K562 (cell line): ENCODE measurements at regions not wholly inside any gene's neighbourhood (a gene's known extent, or its start where the extent isn't known, plus 50 kb on each side); places are given as distances from the start of the nearest gene placed in this dataset.

ENCODE experiments used
- ATAC-seq: fragments of 200-7000 bp; cut with Tn5 transposase; 3 replicates; pipeline ENCODE4 v1.9.1; 2020; ENCODE audit warnings: moderate library complexity
- BruUV-seq: library from RNA; stranded (reverse); fragments of 400-500 nt; replicated peaks from 2 replicates; lab custom pipeline; 2021; lab: Mats Ljungman, UMichigan
- CTCF ChIA-PET: fragments of 300-600 bp; formaldehyde crosslinking; extraction: SDS; loops from one replicate; lab custom pipeline; 2021; ENCODE audit warnings: low intra/inter-chr PET ratio; lab: Yijun Ruan, JAX
- POLR2A ChIA-PET: fragments of 300-600, 350-650 bp; sonication (Branson Sonifier 250); formaldehyde crosslinking; extraction: SDS; loops from one replicate; lab custom pipeline; 2021; ENCODE audit warnings: antibody characterized with exemption, inconsistent platforms; lab: Yijun Ruan, JAX
- DNase-seq, 4 experiments: peaks; one replicate each; pipeline versions ENCODE4 v3.0.0 to v3.0.0-alpha.2; 2011 to 2018; ENCODE audit warnings: low spot score in 3 of 4, mixed read lengths in 3 of 4; ENCODE audit errors: extremely low read depth in 1 of 4
- FAIRE-seq: peaks from 2 replicates; lab custom pipeline; 2011; peaks lifted over from hg19 to GRCh38; lab: Jason Lieb, UNC
- H2AFZ ChIP-seq: 2 replicates; pipeline ENCODE4 v1.6.0; 2011; ENCODE audit warnings: low read depth, low read length, control low read depth, inconsistent platforms
- H3K27ac ChIP-seq: fragments of 200-600 bp; 3 replicates; pipeline ENCODE4 v1.8.0; 2011; ENCODE audit warnings: low read depth, mild to moderate bottlenecking, control low read depth, inconsistent platforms, low read length, moderate library complexity, mixed read lengths; ENCODE audit errors: extremely low read depth
- H3K27me3 ChIP-seq, 2 experiments: fragments of 300-600 bp in 1 of 2; 2 replicates in 1 of 2; 3 replicates in 1 of 2; pipeline versions ENCODE4 v1.6.0 to v1.8.0; 2011; ENCODE audit warnings: inconsistent platforms in 2 of 2, low read length in 2 of 2, mild to moderate bottlenecking in 1 of 2, mixed read lengths in 1 of 2, moderate library complexity in 1 of 2; ENCODE audit not compliant: control insufficient read depth in 2 of 2, insufficient read depth in 2 of 2
- H3K36me3 ChIP-seq: fragments of 300-600 bp; 3 replicates; pipeline ENCODE4 v1.8.0; 2011; ENCODE audit warnings: mild to moderate bottlenecking, low read length, inconsistent platforms; ENCODE audit not compliant: control insufficient read depth, insufficient read depth
- H3K4me1 ChIP-seq, 2 experiments: fragments of 200-600 bp in 1 of 2; replicated peaks in 1 of 2; 2 replicates in 1 of 2; 3 replicates in 1 of 2; pipeline versions ENCODE4 v1.5.1 to v1.8.0; 2011; ENCODE audit warnings: inconsistent platforms in 2 of 2, low read length in 2 of 2, mild to moderate bottlenecking in 1 of 2, mixed read lengths in 1 of 2, moderate library complexity in 1 of 2; ENCODE audit not compliant: control insufficient read depth in 2 of 2, insufficient read depth in 2 of 2
- H3K4me2 ChIP-seq: 2 replicates; pipeline ENCODE4 v1.6.1; 2011; ENCODE audit warnings: low read length, control low read depth, inconsistent platforms, mixed read lengths; ENCODE audit not compliant: insufficient read depth
- H3K4me3 ChIP-seq: fragments of 200-600 bp; sonication (generic), shearing (Covaris generic); 2 replicates; pipeline ENCODE4 v1.5.1; 2016; ENCODE audit warnings: control low read depth, inconsistent platforms
- H3K79me2 ChIP-seq: fragments of 200-600 bp; 3 replicates; pipeline ENCODE4 v1.8.0; 2011; ENCODE audit warnings: low read length, inconsistent platforms; ENCODE audit not compliant: control insufficient read depth, insufficient read depth
- H3K9ac ChIP-seq, 2 experiments: 2 replicates each; pipeline versions ENCODE4 v1.6.0 to v1.6.1; 2011; ENCODE audit warnings: low read depth in 2 of 2, low read length in 2 of 2, control low read depth in 1 of 2, inconsistent platforms in 1 of 2, mild to moderate bottlenecking in 1 of 2, mixed read lengths in 1 of 2; ENCODE audit not compliant: insufficient read depth in 1 of 2
- H3K9me1 ChIP-seq: one replicate; pipeline ENCODE4 v1.6.0; 2011; ENCODE audit warnings: inconsistent platforms, mild to moderate bottlenecking, low read length, moderate library complexity; ENCODE audit not compliant: control insufficient read depth, insufficient read depth
- H3K9me3 ChIP-seq: replicated peaks from 2 replicates; pipeline ENCODE4 v1.5.1; 2011; ENCODE audit warnings: low read depth, low read length, inconsistent platforms; ENCODE audit not compliant: control insufficient read depth, insufficient read depth
- H4K20me1 ChIP-seq: replicated peaks from 2 replicates; pipeline ENCODE4 v1.6.1; 2011; ENCODE audit warnings: low read length, inconsistent platforms, mixed read lengths; ENCODE audit not compliant: control insufficient read depth, insufficient read depth
- CCNT2 ChIP-seq: IDR thresholded peaks from 2 replicates; pipeline ENCODE4 v1.6.1; 2011; ENCODE audit warnings: borderline replicate concordance, low read depth, mild to moderate bottlenecking, moderate library complexity, mixed read lengths, low read length; ENCODE audit not compliant: insufficient read length; ENCODE audit errors: extremely low read depth
- CHCHD3 ChIP-seq: fragments of 250-450 bp; sonication (Bioruptor Pico); IDR thresholded peaks from 2 replicates; pipeline ENCODE4 v2.1.2; 2022; ENCODE audit warnings: mild to moderate bottlenecking
- E2F3 ChIP-seq: fragments of 250-450 bp; sonication (Bioruptor Pico); IDR thresholded peaks from 2 replicates; pipeline ENCODE4 v1.4.0; 2020; ENCODE audit warnings: mild to moderate bottlenecking
- ILK ChIP-seq: fragments of 450-650 bp; IDR thresholded peaks from 2 replicates; pipeline ENCODE4 v1.6.1; 2016; ENCODE audit warnings: missing genetic modification characterization, low read depth, mild to moderate bottlenecking, missing compliant biosample characterization, moderate library complexity, borderline replicate concordance
- JUND ChIP-seq, 2 experiments: IDR thresholded peaks; 2 replicates in 1 of 2; 3 replicates in 1 of 2; pipeline ENCODE4 v1.6.1; 2011; ENCODE audit warnings: borderline replicate concordance in 2 of 2, low read depth in 2 of 2, low read length in 2 of 2, improper control_type of control experiment in 1 of 2, missing biosample characterization in 1 of 2, missing genetic modification characterization in 1 of 2, missing genetic modification reagents in 1 of 2
- PHB ChIP-seq: fragments of 250-450 bp; sonication (Bioruptor Pico); IDR thresholded peaks from 2 replicates; pipeline ENCODE4 v1.5.0; 2021
- PHF21A ChIP-seq: fragments of 450-650 bp; IDR thresholded peaks from 2 replicates; pipeline ENCODE4 v1.6.1; 2017; ENCODE audit warnings: low read depth, borderline replicate concordance
- RNF2 ChIP-seq: sonication (generic); IDR thresholded peaks from 2 replicates; pipeline ENCODE4 v1.6.1; 2016
- SRSF9 ChIP-seq: fragments of 200-400 bp; formaldehyde crosslinking; IDR thresholded peaks from 2 replicates; pipeline ENCODE4 v1.6.1; 2017; ENCODE audit warnings: low read depth, low read length, borderline replicate concordance
- TCF7L2 ChIP-seq: fragments of 150-350 bp; IDR thresholded peaks from 2 replicates; pipeline ENCODE4 v1.6.1; 2016; ENCODE audit warnings: low read depth, mild to moderate bottlenecking, low read length, moderate library complexity
- TOE1 ChIP-seq, 2 experiments: fragments of 450-650 bp in 1 of 2; sonication (generic) in 1 of 2; formaldehyde crosslinking in 1 of 2; IDR thresholded peaks; 2 replicates each; pipeline versions ENCODE4 v1.7.1 to v1.8.0; 2016 to 2022; ENCODE audit warnings: borderline replicate concordance in 2 of 2, mild to moderate bottlenecking in 2 of 2, antibody characterized with exemption in 1 of 2, inconsistent platforms in 1 of 2, low read depth in 1 of 2, missing genetic modification reagents in 1 of 2, moderate library complexity in 1 of 2
- YY1 ChIP-seq, 3 experiments: IDR thresholded peaks; 2 replicates each; pipeline ENCODE4 v1.6.1; 2011; ENCODE audit warnings: low read length in 2 of 3, mild to moderate bottlenecking in 2 of 3, moderate library complexity in 2 of 3, borderline replicate concordance in 1 of 3, control low read depth in 1 of 3, low read depth in 1 of 3; ENCODE audit not compliant: insufficient read depth in 3 of 3, insufficient replicate concordance in 2 of 3, control insufficient read depth in 1 of 3, insufficient read length in 1 of 3; ENCODE audit errors: extremely low read depth in 1 of 3
- ZC3H4 ChIP-seq: sonication (generic); formaldehyde crosslinking; IDR thresholded peaks from 2 replicates; pipeline ENCODE4 v1.9.0; 2021; ENCODE audit warnings: missing genetic modification reagents, borderline replicate concordance
- ZNF140 ChIP-seq: fragments of 250-450 bp; sonication (Bioruptor Pico); IDR thresholded peaks from 2 replicates; pipeline ENCODE4 v1.8.0; 2021; ENCODE audit warnings: moderate library complexity, mild to moderate bottlenecking, inconsistent platforms
- ZNF23 ChIP-seq: fragments of 250-450 bp; sonication (Bioruptor Pico); IDR thresholded peaks from 2 replicates; pipeline ENCODE4 v1.4.0; 2020; ENCODE audit warnings: mild to moderate bottlenecking
- ZNF408 ChIP-seq: fragments of 250-450 bp; sonication (Bioruptor Pico); IDR thresholded peaks from 2 replicates; pipeline ENCODE4 v1.4.0; 2020; ENCODE audit warnings: low read depth, mild to moderate bottlenecking, moderate library complexity
- WGBS: fragments of 100-300 bp; shearing (Covaris generic); methylation state at CpG from one replicate; pipeline ENCODE4 v1.1.6; 2016; ENCODE audit warnings: low coverage, mixed read lengths; ENCODE audit not compliant: insufficient coverage; ENCODE audit errors: missing lambda C conversion rate; 5-methylcytosine and 5-hydroxymethylcytosine counted together
- in situ Hi-C: fragments of 300-500 bp; cut with MboI; formaldehyde crosslinking; loops from 4 replicates; pipeline ENCODE4 v1.15.0; 2018; ENCODE audit warnings: inconsistent platforms, mixed read lengths
- intact Hi-C: fragments of 100-400 bp; cut with micrococcal nuclease; formaldehyde crosslinking; loops from 2 replicates; pipeline ENCODE4 v1.14.2; 2022
- TF ChIP-seq, protein P1 (sequence below): sonication (generic); formaldehyde crosslinking; IDR thresholded peaks from 2 replicates; pipeline ENCODE4 v1.8.0; 2023; ENCODE audit warnings: mild to moderate bottlenecking, missing genetic modification reagents
- TF ChIP-seq, protein P2 (sequence below): fragments of 450-650 bp; IDR thresholded peaks from 2 replicates; pipeline ENCODE4 v1.6.1; 2016; ENCODE audit warnings: missing biosample characterization, missing genetic modification characterization
- TF ChIP-seq, protein P3 (sequence below), 2 experiments: fragments of 200-800 bp in 1 of 2; sonication (Bioruptor generic) in 1 of 2; sonication (generic) in 1 of 2; formaldehyde crosslinking in 1 of 2; IDR thresholded peaks in 1 of 2; conservative IDR thresholded peaks in 1 of 2; 2 replicates each; pipeline versions ENCODE4 v1.5.0 to v1.6.1; 2016 to 2020; ENCODE audit warnings: missing compliant biosample characterization in 1 of 2, missing genetic modification characterization in 1 of 2, missing genetic modification reagents in 1 of 2

DNA sequence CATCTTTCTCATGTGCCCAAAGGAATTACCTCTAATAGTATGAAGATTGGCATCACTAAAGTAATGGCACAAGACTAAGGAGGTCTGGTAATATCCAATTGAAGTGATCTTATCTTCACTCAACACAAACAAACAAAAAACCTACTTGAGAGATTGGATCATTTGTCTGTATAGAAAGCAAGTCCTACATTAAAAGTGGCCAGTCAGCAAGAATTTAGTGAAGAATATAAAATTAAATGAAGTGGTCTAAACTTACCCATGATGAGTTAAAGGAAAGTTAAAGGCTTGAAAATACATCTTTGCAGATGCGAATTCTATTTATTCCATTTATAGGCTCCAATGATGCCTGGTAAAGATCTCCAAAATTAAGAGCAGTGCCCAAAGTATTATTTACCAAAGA, 350.3 kb upstream of the PCSK5 start:
- H3K9me3 ChIP-seq = no peaks in the 10 kb centered on the region
- H2AFZ ChIP-seq = no peak overlapping the region
- ChIA-PET POLR2A (no interaction called here), CTCF (no interaction called here)
- no peaks in the 10 kb centered on the region for H3K36me3 ChIP-seq
- 0% methylated on average over 1 of the region's 1 CpG for WGBS
- H3K9me1 ChIP-seq = no peaks in the 10 kb centered on the region
- no peaks in the 10 kb centered on the region for H3K79me2 ChIP-seq
- no peaks in the 10 kb centered on the region for H4K20me1 ChIP-seq
- H3K4me2 ChIP-seq = no peak overlapping the region
- no peak overlapping the region for H3K4me3 ChIP-seq
- H3K4me1 ChIP-seq = no peaks in the 10 kb centered on the region
- FAIRE-seq (no peak), DNase-seq (no peak), ATAC-seq (no peak)
- H3K27ac ChIP-seq = no peak overlapping the region
- in situ Hi-C loops = no loop called here
- BruUV-seq = no TSS peak
- intact Hi-C loops = no loop called here
- no peaks in the 10 kb centered on the region for H3K27me3 ChIP-seq
- no peak overlapping the region for H3K9ac ChIP-seq
- no peak for TF ChIP-seq YY1 (IDR thresholded peaks at IDR 0.05; ENCODE audit: borderline replicate concordance in 1 of 3, control insufficient read depth in 1 of 3, extremely low read depth in 1 of 3, insufficient read depth in 3 of 3, insufficient read length in 1 of 3, insufficient replicate concordance in 2 of 3, low read depth in 1 of 3, low read length in 2 of 3)
- no peak for TF ChIP-seq E2F3 (CRISPR knock-in tag)
- no peak for TF ChIP-seq ZNF23 (CRISPR knock-in tag)
- TF ChIP-seq JUND (IDR thresholded peaks at IDR 0.05; ENCODE audit: borderline replicate concordance, low read depth, low read length) = no peak
- no peak for TF ChIP-seq JUND (tag; IDR thresholded peaks at IDR 0.05; ENCODE audit: borderline replicate concordance, low read depth, low read length)
- TF ChIP-seq TOE1 (IDR thresholded peaks at IDR 0.05; ENCODE audit: borderline replicate concordance) = no peak
- TF ChIP-seq TOE1 (CRISPR knock-in tag; IDR thresholded peaks at IDR 0.05; ENCODE audit: borderline replicate concordance, low read depth) = no peak
- no peak for TF ChIP-seq CCNT2
- TF ChIP-seq TCF7L2 = no peak
- TF ChIP-seq, protein P1, sequence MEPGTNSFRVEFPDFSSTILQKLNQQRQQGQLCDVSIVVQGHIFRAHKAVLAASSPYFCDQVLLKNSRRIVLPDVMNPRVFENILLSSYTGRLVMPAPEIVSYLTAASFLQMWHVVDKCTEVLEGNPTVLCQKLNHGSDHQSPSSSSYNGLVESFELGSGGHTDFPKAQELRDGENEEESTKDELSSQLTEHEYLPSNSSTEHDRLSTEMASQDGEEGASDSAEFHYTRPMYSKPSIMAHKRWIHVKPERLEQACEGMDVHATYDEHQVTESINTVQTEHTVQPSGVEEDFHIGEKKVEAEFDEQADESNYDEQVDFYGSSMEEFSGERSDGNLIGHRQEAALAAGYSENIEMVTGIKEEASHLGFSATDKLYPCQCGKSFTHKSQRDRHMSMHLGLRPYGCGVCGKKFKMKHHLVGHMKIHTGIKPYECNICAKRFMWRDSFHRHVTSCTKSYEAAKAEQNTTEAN = no peak
- TF ChIP-seq PHB = no peak
- TF ChIP-seq ZNF140 (CRISPR knock-in tag) = no peak
- TF ChIP-seq CHCHD3 (CRISPR knock-in tag) = no peak
- TF ChIP-seq ZNF408 (CRISPR knock-in tag) = no peak
- TF ChIP-seq, protein P2, sequence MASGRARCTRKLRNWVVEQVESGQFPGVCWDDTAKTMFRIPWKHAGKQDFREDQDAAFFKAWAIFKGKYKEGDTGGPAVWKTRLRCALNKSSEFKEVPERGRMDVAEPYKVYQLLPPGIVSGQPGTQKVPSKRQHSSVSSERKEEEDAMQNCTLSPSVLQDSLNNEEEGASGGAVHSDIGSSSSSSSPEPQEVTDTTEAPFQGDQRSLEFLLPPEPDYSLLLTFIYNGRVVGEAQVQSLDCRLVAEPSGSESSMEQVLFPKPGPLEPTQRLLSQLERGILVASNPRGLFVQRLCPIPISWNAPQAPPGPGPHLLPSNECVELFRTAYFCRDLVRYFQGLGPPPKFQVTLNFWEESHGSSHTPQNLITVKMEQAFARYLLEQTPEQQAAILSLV (tag) = no peak
- TF ChIP-seq ZC3H4 (CRISPR knock-in tag) = no peak
- no peak for TF ChIP-seq SRSF9
- TF ChIP-seq, protein P3, sequence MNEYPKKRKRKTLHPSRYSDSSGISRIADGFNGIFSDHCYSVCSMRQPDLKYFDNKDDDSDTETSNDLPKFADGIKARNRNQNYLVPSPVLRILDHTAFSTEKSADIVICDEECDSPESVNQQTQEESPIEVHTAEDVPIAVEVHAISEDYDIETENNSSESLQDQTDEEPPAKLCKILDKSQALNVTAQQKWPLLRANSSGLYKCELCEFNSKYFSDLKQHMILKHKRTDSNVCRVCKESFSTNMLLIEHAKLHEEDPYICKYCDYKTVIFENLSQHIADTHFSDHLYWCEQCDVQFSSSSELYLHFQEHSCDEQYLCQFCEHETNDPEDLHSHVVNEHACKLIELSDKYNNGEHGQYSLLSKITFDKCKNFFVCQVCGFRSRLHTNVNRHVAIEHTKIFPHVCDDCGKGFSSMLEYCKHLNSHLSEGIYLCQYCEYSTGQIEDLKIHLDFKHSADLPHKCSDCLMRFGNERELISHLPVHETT (CRISPR knock-in tag; conservative IDR thresholded peaks at IDR 0.05 in 1 of 2, IDR thresholded peaks at IDR 0.05 in 1 of 2) = no peak
- TF ChIP-seq RNF2 = no peak
- TF ChIP-seq PHF21A = no peak
- TF ChIP-seq ILK = no peak
